GM18909 (cell line): ENCODE measurements at regions not wholly inside any gene's neighbourhood (a gene's known extent, or its start where the extent isn't known, plus 50 kb on each side); places are given as distances from the start of the nearest gene placed in this dataset.
"Not testable (repeated sequence)": the region's sequence is repeated elsewhere in the genome, so short reads cannot be mapped to it uniquely, and the experiment has no call there.

Source experiments
- ATAC-seq: cut with Tn5 transposase; IDR thresholded peaks from one replicate; pipeline ENCODE4 v1.9.1; 2021; ENCODE audit warnings: mild to moderate bottlenecking; ENCODE audit not compliant: unreplicated experiment, poor library complexity

GRCh38 chr5:162886717-162887116, 550.7 kb upstream of the CCNG1 start:
- no peak for ATAC-seq

GRCh38 chr5:162888268-162888667, 549.1 kb upstream of the CCNG1 start:
- no peak for ATAC-seq

GRCh38 chr5:162911873-162912272, 525.5 kb upstream of the CCNG1 start:
- no peak for ATAC-seq

GRCh38 chr5:162916368-162916767, 521.0 kb upstream of the CCNG1 start:
- ATAC-seq = no peak

- ATAC-seq = no peak
Observed at GRCh38 chr5:162929104-162929503, 508.3 kb upstream of the CCNG1 start.

- no peak for ATAC-seq
Observed at GRCh38 chr5:162931501-162931900, 505.9 kb upstream of the CCNG1 start.

GRCh38 chr5:162939991-162940390, 497.4 kb upstream of the CCNG1 start:
- no peak for ATAC-seq

- no peak for ATAC-seq
Observed at GRCh38 chr5:162948677-162949076, 488.7 kb upstream of the CCNG1 start.

- ATAC-seq = no peak
Observed at GRCh38 chr5:162956570-162956969, 480.8 kb upstream of the CCNG1 start.

- ATAC-seq = not testable (repeated sequence)
Observed at GRCh38 chr5:162964144-162964543, 473.3 kb upstream of the CCNG1 start.

- ATAC-seq = no peak
Observed at GRCh38 chr5:162990063-162990462, 447.3 kb upstream of the CCNG1 start.

GRCh38 chr5:162990856-162991497, 446.4 kb upstream of the CCNG1 start:
- ATAC-seq = peak; percentile 92

- no peak for ATAC-seq
Observed at GRCh38 chr5:162995568-162995967, 441.8 kb upstream of the CCNG1 start.

- no peak for ATAC-seq
Observed at GRCh38 chr5:162996053-162996452, 441.3 kb upstream of the CCNG1 start.

- peak; percentile 45 for ATAC-seq
Observed at GRCh38 chr5:163005949-163006348, 431.4 kb upstream of the CCNG1 start.

GRCh38 chr5:163022582-163023128, 414.7 kb upstream of the CCNG1 start:
- ATAC-seq = no peak

GRCh38 chr5:163023846-163024245, 413.5 kb upstream of the CCNG1 start:
- ATAC-seq = no peak

GRCh38 chr5:163024936-163025335, 412.5 kb upstream of the CCNG1 start:
- ATAC-seq = no peak

- ATAC-seq = no peak
Observed at GRCh38 chr5:163033656-163034055, 403.7 kb upstream of the CCNG1 start.

GRCh38 chr5:163041254-163041653, 396.1 kb upstream of the CCNG1 start:
- no peak for ATAC-seq

GRCh38 chr5:163079618-163080017, 357.8 kb upstream of the CCNG1 start:
- peak; percentile 60 for ATAC-seq

GRCh38 chr5:163089230-163089629, 348.2 kb upstream of the CCNG1 start:
- no peak for ATAC-seq
